Stimulated activated CD4-positive, alpha-beta T cell treated with anti-CD3 and anti-CD28 coated beads, Interleukin-4, amount 100 ng/mL, for 48 hours (primary cell): ENCODE measurements at regions not wholly inside any gene's neighbourhood (a gene's known extent, or its start where the extent isn't known, plus 50 kb on each side); places are given as distances from the start of the nearest gene placed in this dataset.
"Not testable (repeated sequence)": the region's sequence is repeated elsewhere in the genome, so short reads cannot be mapped to it uniquely, and the experiment has no call there.

Experiments
- DNase-seq, 2 donors: peaks; one replicate each; pipeline ENCODE4 v3.0.0-alpha.2; 2020; ENCODE audit warnings: low read depth in 2 of 2

GRCh38 chrX:9378980-9379696 is 85.7 kb upstream of the TBL1X start:
- DNase-seq, result no peak

- no peak for DNase-seq
Observed at GRCh38 chrX:9379697-9380551, 84.9 kb upstream of the TBL1X start.

- no peak for DNase-seq
Observed at GRCh38 chrX:9383655-9384054, 81.2 kb upstream of the TBL1X start.

GRCh38 chrX:9388450-9388849 is 76.4 kb upstream of the TBL1X start:
- no peak for DNase-seq

GRCh38 chrX:9390121-9390520 is 74.7 kb upstream of the TBL1X start:
- DNase-seq, result no peak

GRCh38 chrX:9390693-9391368 is 74.0 kb upstream of the TBL1X start:
- DNase-seq, result no peak

GRCh38 chrX:9392445-9392844 is 72.4 kb upstream of the TBL1X start:
- DNase-seq, result no peak

GRCh38 chrX:9393571-9393970 is 71.3 kb upstream of the TBL1X start:
- DNase-seq, result no peak

GRCh38 chrX:9394212-9394611 is 70.6 kb upstream of the TBL1X start:
- DNase-seq, result no peak

GRCh38 chrX:9396930-9397329 is 67.9 kb upstream of the TBL1X start:
- DNase-seq, result no peak

- DNase-seq, result no peak
Observed at GRCh38 chrX:9401051-9401450, 63.8 kb upstream of the TBL1X start.

GRCh38 chrX:9403374-9403773 is 61.5 kb upstream of the TBL1X start:
- DNase-seq, result no peak

GRCh38 chrX:9405635-9406034 is 59.2 kb upstream of the TBL1X start:
- DNase-seq, result not testable (repeated sequence)

- DNase-seq, result not testable (repeated sequence)
Observed at GRCh38 chrX:9410889-9411288, 54.0 kb upstream of the TBL1X start.

- not testable (repeated sequence) for DNase-seq
Observed at GRCh38 chrX:9411682-9412081, 53.2 kb upstream of the TBL1X start.

- no peak for DNase-seq
Observed at GRCh38 chrX:9414416-9414815, 50.4 kb upstream of the TBL1X start.
